ENCODE measurements at regions not wholly inside any gene's neighbourhood (a gene's known extent, or its start where the extent isn't known, plus 50 kb on each side); places are given as distances from the start of the nearest gene placed in this dataset.

GRCh38 chr5:53321073-53321472, 159.4 kb upstream of the FST start:
- H3K36me3 Mint-ChIP-seq (ENCODE audit: low read depth): no peaks in the 10 kb centered on the region
- H3K4me3 Mint-ChIP-seq: no peak overlapping the region
- no peaks in the 10 kb centered on the region for H3K4me1 Mint-ChIP-seq (ENCODE audit: low read depth)
- peaks cover 7% of the 10 kb centered on the region for H3K27me3 Mint-ChIP-seq
- H3K27ac Mint-ChIP-seq: no peak overlapping the region
- H3K9me3 Mint-ChIP-seq: peaks cover 10% of the 10 kb centered on the region

GRCh38 chr5:53321721-53322120, 158.7 kb upstream of the FST start:
- Mint-ChIP-seq H3K27ac (no peak overlapping the region), H3K27me3 (peaks cover 7% of the 10 kb centered on the region), H3K4me3 (no peak overlapping the region), H3K36me3 (ENCODE audit: low read depth) (no peaks in the 10 kb centered on the region), H3K9me3 (peaks cover 5% of the 10 kb centered on the region), H3K4me1 (ENCODE audit: low read depth) (no peaks in the 10 kb centered on the region)

GRCh38 chr5:53322257-53322656, 158.2 kb upstream of the FST start:
- Mint-ChIP-seq H3K4me1 (ENCODE audit: low read depth) (no peaks in the 10 kb centered on the region), H3K4me3 (no peak overlapping the region), H3K27ac (no peak overlapping the region), H3K9me3 (no peaks in the 10 kb centered on the region), H3K36me3 (ENCODE audit: low read depth) (no peaks in the 10 kb centered on the region), H3K27me3 (peaks cover 3% of the 10 kb centered on the region)

GRCh38 chr5:53323511-53323910, 156.9 kb upstream of the FST start:
- no peaks in the 10 kb centered on the region for H3K27me3 Mint-ChIP-seq
- no peaks in the 10 kb centered on the region for H3K36me3 Mint-ChIP-seq (ENCODE audit: low read depth)
- no peak overlapping the region for H3K27ac Mint-ChIP-seq
- H3K9me3 Mint-ChIP-seq: no peaks in the 10 kb centered on the region
- H3K4me1 Mint-ChIP-seq (ENCODE audit: low read depth): no peaks in the 10 kb centered on the region
- H3K4me3 Mint-ChIP-seq: no peak overlapping the region

GRCh38 chr5:53323943-53324642, 156.3 kb upstream of the FST start:
- Mint-ChIP-seq H3K27ac (no peak overlapping the region), H3K27me3 (no peaks in the 10 kb centered on the region), H3K9me3 (no peaks in the 10 kb centered on the region), H3K4me1 (ENCODE audit: low read depth) (no peaks in the 10 kb centered on the region), H3K4me3 (no peak overlapping the region), H3K36me3 (ENCODE audit: low read depth) (no peaks in the 10 kb centered on the region)

GRCh38 chr5:53326424-53327153, 153.8 kb upstream of the FST start:
- H3K36me3 Mint-ChIP-seq (ENCODE audit: low read depth): no peaks in the 10 kb centered on the region
- H3K9me3 Mint-ChIP-seq: no peaks in the 10 kb centered on the region
- H3K4me3 Mint-ChIP-seq: no peak overlapping the region
- no peaks in the 10 kb centered on the region for H3K27me3 Mint-ChIP-seq
- H3K4me1 Mint-ChIP-seq (ENCODE audit: low read depth): no peaks in the 10 kb centered on the region
- no peak overlapping the region for H3K27ac Mint-ChIP-seq

GRCh38 chr5:53327811-53328334, 152.6 kb upstream of the FST start:
- H3K4me1 Mint-ChIP-seq (ENCODE audit: low read depth): no peaks in the 10 kb centered on the region
- H3K27me3 Mint-ChIP-seq: no peaks in the 10 kb centered on the region
- H3K9me3 Mint-ChIP-seq: no peaks in the 10 kb centered on the region
- no peaks in the 10 kb centered on the region for H3K36me3 Mint-ChIP-seq (ENCODE audit: low read depth)
- no peak overlapping the region for H3K27ac Mint-ChIP-seq
- H3K4me3 Mint-ChIP-seq: no peak overlapping the region

GRCh38 chr5:53330491-53330890, 149.9 kb upstream of the FST start:
- Mint-ChIP-seq H3K4me3 (no peak overlapping the region), H3K27me3 (peaks cover 2% of the 10 kb centered on the region), H3K36me3 (ENCODE audit: low read depth) (no peaks in the 10 kb centered on the region), H3K4me1 (ENCODE audit: low read depth) (no peaks in the 10 kb centered on the region), H3K27ac (no peak overlapping the region), H3K9me3 (no peaks in the 10 kb centered on the region)

- no peaks in the 10 kb centered on the region for H3K9me3 Mint-ChIP-seq
- H3K4me3 Mint-ChIP-seq: no peak overlapping the region
- H3K4me1 Mint-ChIP-seq (ENCODE audit: low read depth): no peaks in the 10 kb centered on the region
- H3K27ac Mint-ChIP-seq: no peak overlapping the region
- peaks cover 4% of the 10 kb centered on the region for H3K27me3 Mint-ChIP-seq
- no peaks in the 10 kb centered on the region for H3K36me3 Mint-ChIP-seq (ENCODE audit: low read depth)
Observed at GRCh38 chr5:53331463-53331862, 149.0 kb upstream of the FST start.

GRCh38 chr5:53333160-53333559, 147.3 kb upstream of the FST start:
- Mint-ChIP-seq H3K36me3 (ENCODE audit: low read depth) (no peaks in the 10 kb centered on the region), H3K27ac (no peak overlapping the region), H3K9me3 (no peaks in the 10 kb centered on the region), H3K4me3 (no peak overlapping the region), H3K4me1 (ENCODE audit: low read depth) (no peaks in the 10 kb centered on the region), H3K27me3 (peaks cover 4% of the 10 kb centered on the region)

- Mint-ChIP-seq H3K36me3 (ENCODE audit: low read depth) (no peaks in the 10 kb centered on the region), H3K27me3 (peaks cover 4% of the 10 kb centered on the region), H3K9me3 (no peaks in the 10 kb centered on the region)
Observed at GRCh38 chr5:53334431-53334941, 145.9 kb upstream of the FST start.

GRCh38 chr5:53335115-53335514, 145.3 kb upstream of the FST start:
- Mint-ChIP-seq H3K27ac (no peak overlapping the region), H3K9me3 (no peaks in the 10 kb centered on the region), H3K4me1 (ENCODE audit: low read depth) (no peaks in the 10 kb centered on the region), H3K4me3 (no peak overlapping the region), H3K27me3 (peaks cover 4% of the 10 kb centered on the region), H3K36me3 (ENCODE audit: low read depth) (no peaks in the 10 kb centered on the region)

More at GRCh38 chr5:53334431-53334941, 145.9 kb upstream of the FST start:
- H3K27ac Mint-ChIP-seq: no peak overlapping the region
- no peaks in the 10 kb centered on the region for H3K4me1 Mint-ChIP-seq (ENCODE audit: low read depth)
- no peak overlapping the region for H3K4me3 Mint-ChIP-seq

- no peak overlapping the region for H3K27ac Mint-ChIP-seq
- no peak overlapping the region for H3K4me3 Mint-ChIP-seq
- H3K36me3 Mint-ChIP-seq (ENCODE audit: low read depth): no peaks in the 10 kb centered on the region
- H3K27me3 Mint-ChIP-seq: peaks cover 8% of the 10 kb centered on the region
- peaks cover 3% of the 10 kb centered on the region for H3K9me3 Mint-ChIP-seq
- no peaks in the 10 kb centered on the region for H3K4me1 Mint-ChIP-seq (ENCODE audit: low read depth)
Observed at GRCh38 chr5:53337827-53338226, 142.6 kb upstream of the FST start.

GRCh38 chr5:53338971-53339370, 141.5 kb upstream of the FST start:
- Mint-ChIP-seq H3K4me3 (no peak overlapping the region), H3K36me3 (ENCODE audit: low read depth) (no peaks in the 10 kb centered on the region), H3K9me3 (peaks cover 8% of the 10 kb centered on the region), H3K27me3 (peaks cover 8% of the 10 kb centered on the region), H3K4me1 (ENCODE audit: low read depth) (no peaks in the 10 kb centered on the region), H3K27ac (no peak overlapping the region)

- Mint-ChIP-seq H3K36me3 (ENCODE audit: low read depth) (no peaks in the 10 kb centered on the region), H3K4me3 (no peak overlapping the region), H3K27ac (no peak overlapping the region), H3K9me3 (peaks cover 14% of the 10 kb centered on the region), H3K4me1 (ENCODE audit: low read depth) (no peaks in the 10 kb centered on the region), H3K27me3 (peaks cover 8% of the 10 kb centered on the region)
Observed at GRCh38 chr5:53339962-53340540, 140.4 kb upstream of the FST start.
